MM.1S (cell line): ENCODE measurements at regions not wholly inside any gene's neighbourhood (a gene's known extent, or its start where the extent isn't known, plus 50 kb on each side); places are given as distances from the start of the nearest gene placed in this dataset.

Source experiments
- EZH2 ChIP-seq: fragments of 300-600 bp; sonication (generic); optimal IDR thresholded peaks from 2 replicates; pipeline ENCODE3; 2017; ENCODE audit warnings: low read depth, mild to moderate bottlenecking, antibody characterized with exemption, low read length, mixed read lengths
- TF ChIP-seq, protein P1 (sequence below): fragments of 300-600 bp; sonication (generic); IDR thresholded peaks from 2 replicates; pipeline ENCODE4 v1.5.1; 2016; ENCODE audit warnings: antibody characterized with exemption, low read length, mixed read lengths

DNA sequence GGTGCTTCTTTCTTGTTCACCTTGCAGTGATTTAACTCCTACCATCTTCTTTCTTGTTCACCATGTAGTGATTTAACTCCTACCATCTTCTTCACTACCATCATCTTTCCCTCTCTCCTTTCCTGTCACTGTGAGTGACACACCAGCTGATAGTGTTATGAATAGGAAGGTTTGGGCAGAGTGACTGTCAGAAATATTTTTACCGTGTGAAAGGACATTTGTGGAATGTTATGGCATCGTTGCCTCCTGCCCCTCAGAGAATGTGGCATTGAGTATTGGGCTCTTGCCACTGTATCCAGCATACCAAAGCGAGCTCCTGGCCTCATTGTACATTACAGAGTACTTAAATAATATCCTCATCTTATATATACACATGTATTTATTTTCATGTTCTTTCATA lies 90.8 kb upstream of the AMOT start:
- TF ChIP-seq, protein P1, sequence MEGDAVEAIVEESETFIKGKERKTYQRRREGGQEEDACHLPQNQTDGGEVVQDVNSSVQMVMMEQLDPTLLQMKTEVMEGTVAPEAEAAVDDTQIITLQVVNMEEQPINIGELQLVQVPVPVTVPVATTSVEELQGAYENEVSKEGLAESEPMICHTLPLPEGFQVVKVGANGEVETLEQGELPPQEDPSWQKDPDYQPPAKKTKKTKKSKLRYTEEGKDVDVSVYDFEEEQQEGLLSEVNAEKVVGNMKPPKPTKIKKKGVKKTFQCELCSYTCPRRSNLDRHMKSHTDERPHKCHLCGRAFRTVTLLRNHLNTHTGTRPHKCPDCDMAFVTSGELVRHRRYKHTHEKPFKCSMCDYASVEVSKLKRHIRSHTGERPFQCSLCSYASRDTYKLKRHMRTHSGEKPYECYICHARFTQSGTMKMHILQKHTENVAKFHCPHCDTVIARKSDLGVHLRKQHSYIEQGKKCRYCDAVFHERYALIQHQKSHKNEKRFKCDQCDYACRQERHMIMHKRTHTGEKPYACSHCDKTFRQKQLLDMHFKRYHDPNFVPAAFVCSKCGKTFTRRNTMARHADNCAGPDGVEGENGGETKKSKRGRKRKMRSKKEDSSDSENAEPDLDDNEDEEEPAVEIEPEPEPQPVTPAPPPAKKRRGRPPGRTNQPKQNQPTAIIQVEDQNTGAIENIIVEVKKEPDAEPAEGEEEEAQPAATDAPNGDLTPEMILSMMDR, result no peak
- no peak for TF ChIP-seq EZH2
